GM12873 (cell line): ENCODE measurements at regions not wholly inside any gene's neighbourhood (a gene's known extent, or its start where the extent isn't known, plus 50 kb on each side); places are given as distances from the start of the nearest gene placed in this dataset.

Source experiments
- TF ChIP-seq, protein P1 (sequence below): IDR thresholded peaks from 2 replicates; pipeline ENCODE4 v1.5.1; 2012; ENCODE audit warnings: low read depth, mild to moderate bottlenecking, moderate library complexity, low read length, control low read depth; ENCODE audit not compliant: insufficient read depth; ENCODE audit errors: missing control alignments

DNA sequence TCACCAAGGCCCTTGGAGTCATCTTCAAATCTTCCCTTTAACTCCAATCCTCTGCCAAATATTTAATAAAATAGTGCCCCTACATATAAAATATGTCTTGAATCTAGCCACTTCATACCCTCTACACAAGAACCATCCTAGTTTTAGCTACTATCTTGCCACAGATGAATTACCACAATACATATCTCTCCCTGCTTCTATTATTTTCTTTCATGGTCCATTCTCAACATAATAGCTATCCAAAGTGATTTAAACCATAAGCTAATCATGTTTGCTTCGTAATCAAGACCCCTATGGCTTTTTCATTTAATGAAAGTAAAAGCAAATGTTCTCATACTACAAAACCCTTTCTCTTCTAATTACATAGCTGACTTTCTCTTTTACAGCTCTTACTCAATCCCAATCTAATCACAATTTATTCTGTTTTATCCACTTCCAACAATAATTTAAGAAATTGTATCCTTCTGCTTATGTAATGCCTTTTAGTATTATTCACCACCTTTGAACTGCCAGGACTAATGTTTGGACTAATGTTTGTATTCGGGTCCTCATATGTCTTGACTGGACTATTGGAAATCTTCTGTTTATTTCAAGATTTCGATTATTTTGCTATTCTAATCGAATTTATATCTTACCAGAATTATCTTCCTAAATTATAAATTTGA is 412.0 kb downstream of the SLITRK1 start:
- TF ChIP-seq, protein P1, sequence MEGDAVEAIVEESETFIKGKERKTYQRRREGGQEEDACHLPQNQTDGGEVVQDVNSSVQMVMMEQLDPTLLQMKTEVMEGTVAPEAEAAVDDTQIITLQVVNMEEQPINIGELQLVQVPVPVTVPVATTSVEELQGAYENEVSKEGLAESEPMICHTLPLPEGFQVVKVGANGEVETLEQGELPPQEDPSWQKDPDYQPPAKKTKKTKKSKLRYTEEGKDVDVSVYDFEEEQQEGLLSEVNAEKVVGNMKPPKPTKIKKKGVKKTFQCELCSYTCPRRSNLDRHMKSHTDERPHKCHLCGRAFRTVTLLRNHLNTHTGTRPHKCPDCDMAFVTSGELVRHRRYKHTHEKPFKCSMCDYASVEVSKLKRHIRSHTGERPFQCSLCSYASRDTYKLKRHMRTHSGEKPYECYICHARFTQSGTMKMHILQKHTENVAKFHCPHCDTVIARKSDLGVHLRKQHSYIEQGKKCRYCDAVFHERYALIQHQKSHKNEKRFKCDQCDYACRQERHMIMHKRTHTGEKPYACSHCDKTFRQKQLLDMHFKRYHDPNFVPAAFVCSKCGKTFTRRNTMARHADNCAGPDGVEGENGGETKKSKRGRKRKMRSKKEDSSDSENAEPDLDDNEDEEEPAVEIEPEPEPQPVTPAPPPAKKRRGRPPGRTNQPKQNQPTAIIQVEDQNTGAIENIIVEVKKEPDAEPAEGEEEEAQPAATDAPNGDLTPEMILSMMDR, result no peak

DNA sequence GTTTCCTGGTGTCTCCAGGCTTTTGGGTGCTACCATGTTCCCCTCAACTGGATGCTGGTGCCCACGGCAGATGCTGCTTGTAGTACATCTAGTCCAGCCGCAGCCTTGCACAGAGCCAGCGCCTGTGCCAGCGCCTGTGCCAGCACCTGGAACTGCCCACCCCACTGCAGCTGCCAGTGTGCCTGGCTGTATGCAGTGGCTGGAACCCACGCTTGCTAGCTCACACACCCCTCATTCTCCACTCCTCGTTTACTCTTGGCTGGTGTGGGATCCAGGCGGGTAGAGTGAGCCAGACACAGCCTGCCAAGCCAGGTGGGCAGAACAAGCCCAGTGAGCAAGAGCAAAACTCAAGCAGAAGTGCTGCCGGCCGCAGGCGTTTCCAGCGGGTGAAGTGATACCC is 428.6 kb downstream of the SLITRK1 start:
- TF ChIP-seq, protein P1, result no peak

DNA sequence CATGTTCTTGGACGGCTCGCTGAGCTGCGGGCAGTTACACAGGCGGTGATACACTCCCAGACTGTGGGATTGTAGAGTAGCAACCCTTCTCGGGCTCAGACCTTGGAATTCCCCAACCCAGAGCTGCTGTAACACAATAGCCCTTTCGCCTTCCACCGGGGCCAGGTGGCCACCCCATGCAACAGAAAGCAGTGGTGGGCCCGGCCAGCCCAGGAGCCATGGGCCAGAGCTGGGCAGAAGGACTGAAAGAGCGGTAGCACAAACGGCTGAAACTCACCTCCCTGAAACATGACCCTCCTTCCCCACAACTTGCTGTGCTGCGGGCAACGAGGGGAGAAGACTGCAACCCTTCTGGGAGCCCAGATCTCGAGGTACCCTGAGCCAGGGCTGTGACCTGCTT is 429.0 kb downstream of the SLITRK1 start:
- TF ChIP-seq, protein P1, result no peak

DNA sequence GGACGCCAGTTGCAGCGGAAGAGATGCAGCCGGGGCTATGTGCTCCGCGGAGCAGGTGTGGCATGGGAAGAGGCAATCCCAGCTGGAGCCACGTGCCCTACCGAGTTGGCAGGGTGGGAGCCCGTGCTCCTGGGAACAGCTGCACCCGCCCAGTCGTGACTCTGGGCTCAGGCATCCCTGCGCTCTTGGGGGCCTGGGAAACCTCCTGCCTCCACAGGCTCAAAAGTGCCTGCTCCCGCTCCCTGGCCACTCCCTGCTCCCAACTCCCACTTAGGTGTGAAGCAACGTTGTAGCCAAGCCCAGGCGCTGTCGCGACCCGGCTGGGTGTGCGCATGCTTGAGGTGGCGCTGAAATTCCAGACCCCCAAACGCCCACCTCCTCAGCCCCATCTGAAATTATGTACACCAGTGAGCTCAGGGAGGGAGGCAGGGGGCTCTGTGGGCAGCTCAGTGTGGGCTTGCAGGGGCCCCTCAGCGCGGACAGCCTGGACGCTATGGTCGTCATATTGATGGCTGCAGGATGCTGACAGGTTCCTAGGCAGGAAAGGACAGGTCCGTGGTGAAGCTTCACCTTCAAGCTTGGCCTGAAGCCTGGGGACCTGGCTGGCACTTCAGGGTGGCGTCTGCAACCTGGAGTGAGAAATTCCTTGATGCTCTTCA is 429.9 kb downstream of the SLITRK1 start:
- TF ChIP-seq, protein P1, result no peak

DNA sequence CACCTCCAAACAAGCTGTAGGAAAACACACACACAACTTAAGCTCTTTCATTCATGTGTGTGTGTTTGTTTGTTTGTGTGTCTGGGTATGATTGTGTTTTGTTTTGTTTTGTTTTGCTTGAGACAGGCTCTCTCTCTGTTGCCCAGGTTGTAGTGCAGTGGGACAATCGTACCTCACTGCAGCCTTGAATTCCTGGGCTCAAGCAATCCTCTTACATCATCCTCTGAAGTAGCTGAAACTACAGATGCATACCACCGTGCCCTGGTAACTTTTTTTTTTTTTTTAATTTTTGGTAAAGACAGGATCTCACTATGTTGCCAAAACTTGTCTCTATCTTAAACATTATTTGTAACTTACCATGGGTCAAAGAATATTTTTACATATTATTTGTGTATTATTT is 431.7 kb downstream of the SLITRK1 start:
- TF ChIP-seq, protein P1, result no peak

DNA sequence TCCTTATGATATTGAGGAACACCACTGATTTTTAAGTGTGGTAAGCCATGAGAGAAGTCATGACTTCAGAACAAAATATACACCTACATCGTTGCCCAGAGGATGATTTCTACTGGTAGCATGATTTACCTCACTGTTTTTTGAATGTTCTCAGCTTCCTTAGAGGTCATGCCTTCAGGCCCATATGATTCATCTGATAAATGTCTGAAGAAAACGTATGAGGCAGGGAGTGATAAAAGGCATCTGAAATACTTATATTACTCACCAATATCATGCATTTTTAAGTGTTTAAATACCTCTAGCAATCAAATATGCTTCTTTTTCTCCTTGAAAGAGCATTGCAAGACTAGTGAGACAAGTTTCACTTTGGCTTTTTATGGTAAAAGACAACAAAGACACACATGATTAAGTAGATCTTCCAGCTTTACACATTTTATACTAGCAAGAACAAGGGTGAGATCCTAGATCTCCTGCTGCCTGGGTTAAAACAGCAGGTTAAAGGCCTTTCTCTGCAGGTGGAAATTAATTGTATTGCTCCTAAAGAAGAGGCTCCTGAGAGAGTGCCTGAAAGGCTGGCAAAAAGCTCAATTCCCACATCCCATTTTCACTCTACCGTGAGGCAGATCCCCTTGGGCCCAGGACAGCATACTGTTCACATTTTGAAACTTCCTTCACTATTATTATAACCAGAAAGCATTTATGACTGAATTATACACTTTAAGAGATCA is 432.4 kb downstream of the SLITRK1 start:
- TF ChIP-seq, protein P1, result no peak

DNA sequence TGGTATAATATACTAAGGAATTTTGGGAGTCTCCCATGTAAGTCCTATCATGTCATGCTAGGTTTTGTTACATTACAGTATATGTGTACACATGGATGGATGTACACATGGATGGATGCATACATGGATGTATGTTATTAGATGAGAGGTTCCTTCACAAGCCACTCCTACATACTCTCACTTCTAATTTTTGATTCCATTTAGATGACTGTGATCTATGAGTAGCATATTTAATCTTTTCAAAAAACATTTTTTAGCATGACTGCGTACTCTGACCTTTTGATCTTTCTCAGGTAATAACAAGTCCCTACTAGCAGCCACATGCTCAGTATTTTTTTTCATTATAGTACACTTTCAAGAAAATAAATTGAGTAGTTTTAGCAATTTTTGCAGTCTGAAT is 441.8 kb downstream of the SLITRK1 start:
- TF ChIP-seq, protein P1, result no peak
